HG03432 (cell line): ENCODE measurements at regions not wholly inside any gene's neighbourhood (a gene's known extent, or its start where the extent isn't known, plus 50 kb on each side); places are given as distances from the start of the nearest gene placed in this dataset.

Experiments
- ATAC-seq: cut with Tn5 transposase; IDR thresholded peaks from one replicate; pipeline ENCODE4 v1.9.1; 2021; ENCODE audit warnings: mild to moderate bottlenecking, moderate library complexity; ENCODE audit not compliant: unreplicated experiment

DNA sequence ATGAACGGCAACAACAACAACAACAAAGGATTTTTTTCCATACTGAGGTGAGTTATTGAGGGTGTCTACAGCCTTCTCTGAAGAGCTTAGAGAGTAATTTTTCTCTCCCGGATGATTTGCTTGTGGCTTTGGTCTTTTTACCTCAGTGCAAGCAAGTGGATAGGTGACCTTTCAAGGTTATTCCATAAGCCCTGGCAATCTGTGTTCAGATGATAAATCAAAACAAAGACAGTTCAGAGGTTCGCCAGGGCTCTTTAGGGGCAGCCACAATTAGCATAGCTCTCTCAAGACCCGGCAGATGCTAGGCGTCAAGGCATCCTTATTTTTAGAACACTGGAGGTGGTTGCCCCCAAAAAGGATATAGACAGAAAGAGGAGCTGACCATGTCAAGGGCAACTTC is 417.9 kb upstream of the C9orf72 start:
- ATAC-seq, result no peak

DNA sequence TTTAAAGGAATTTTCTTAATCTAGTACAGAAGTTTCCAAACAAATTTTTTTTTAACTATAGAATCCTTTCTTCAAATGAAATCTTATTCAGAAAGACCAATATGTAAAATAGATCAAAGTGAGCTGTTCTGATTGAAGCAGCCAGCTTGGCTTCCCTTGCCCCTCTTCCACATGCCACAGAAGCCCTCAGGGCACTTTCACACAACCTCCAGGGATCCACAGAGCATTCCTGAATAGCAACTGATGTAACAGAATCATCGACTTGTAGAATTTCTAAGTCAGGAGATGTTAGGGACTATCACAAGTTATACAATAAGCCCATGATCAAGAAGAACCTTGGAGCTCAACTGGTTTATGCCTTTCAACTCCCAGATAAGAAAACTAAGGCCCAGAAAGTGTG is 427.8 kb upstream of the C9orf72 start:
- no peak for ATAC-seq

DNA sequence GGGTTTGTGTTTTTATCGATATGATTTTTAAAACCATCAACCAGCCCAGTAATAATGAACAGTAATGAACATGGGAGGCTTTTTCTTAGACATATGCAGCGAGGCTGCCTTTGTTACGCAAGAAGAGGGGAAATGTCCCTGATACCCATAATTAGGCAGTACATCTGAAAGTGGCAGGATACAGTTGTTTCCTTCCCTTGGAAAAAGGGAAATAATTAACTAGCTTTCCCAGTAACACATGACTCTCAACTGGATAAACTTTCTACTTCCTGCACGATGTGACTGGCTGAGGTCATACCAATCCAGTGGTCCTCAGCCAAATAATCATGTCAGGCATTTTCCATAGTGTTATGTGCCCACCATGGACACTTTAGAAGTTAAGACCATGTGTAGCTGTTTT is 431.6 kb upstream of the C9orf72 start:
- ATAC-seq, result no peak

DNA sequence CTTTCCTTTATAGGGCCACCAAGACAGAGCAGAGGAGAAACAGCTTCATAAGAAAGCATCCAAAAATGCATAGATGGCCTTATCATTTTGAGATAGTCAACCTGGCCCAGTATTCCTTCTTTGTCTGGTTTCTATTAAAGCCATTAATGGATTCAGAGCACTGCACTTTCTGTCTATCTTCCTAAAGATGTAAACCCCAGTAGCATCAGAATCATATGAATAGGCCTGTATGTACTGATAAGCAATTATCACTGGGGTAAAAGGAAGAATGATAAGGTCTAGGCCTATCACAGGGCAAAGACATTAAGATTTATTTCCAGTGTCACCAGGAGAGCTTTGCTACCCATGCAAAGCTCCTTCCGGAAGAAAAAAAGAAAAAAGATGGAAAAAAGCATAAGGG is 432.5 kb upstream of the C9orf72 start:
- ATAC-seq, result no peak

DNA sequence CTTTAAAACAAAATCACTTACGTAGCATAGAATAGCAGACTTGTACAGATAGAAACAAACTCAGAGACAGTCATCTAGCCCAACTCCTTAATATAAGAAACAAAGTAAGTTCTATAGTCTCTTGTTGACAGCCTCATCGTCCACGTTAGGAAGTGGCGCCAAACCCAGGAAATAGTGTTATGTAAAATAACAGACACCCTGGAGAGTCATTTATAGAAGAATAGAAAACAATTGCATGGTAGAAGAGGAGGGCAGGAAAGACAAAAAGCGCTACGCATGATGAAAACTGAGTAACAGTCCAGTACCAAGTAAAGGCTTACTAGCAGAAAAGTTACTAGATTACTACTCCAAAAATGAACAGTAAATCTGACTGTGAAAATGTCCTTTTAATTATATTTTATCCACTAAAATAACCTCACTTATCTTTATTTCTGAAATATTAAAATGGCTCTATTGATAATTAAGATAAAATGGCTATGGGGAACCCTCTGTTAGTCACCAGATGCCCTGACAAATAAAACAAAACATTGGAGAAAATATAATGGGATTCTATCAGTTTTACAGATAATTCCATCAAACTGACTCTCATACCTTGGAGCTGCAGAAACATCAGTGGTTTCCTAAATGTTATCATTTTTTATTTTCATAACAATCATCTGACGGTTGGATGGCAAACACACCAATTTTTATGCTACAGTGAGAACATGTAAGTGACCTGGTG is 434.0 kb upstream of the C9orf72 start:
- no peak for ATAC-seq

DNA sequence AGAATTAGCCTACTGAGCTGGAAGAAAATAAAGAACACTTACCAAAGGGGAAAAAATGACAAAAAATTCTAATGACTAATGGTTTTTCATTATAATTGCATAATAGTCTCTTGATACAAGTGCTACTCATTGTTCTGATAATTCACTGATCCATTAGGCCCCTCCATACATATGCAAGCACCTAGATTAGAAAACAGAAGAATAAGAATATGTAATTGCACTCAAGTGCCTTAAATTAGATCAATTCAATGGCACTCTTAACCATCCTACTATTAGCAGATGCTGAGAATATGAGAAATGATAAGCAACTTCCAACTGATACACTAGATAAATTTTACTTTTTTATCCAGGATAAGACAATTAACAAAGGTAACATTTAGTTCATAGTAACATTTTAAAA is 440.9 kb upstream of the C9orf72 start:
- ATAC-seq, result no peak

DNA sequence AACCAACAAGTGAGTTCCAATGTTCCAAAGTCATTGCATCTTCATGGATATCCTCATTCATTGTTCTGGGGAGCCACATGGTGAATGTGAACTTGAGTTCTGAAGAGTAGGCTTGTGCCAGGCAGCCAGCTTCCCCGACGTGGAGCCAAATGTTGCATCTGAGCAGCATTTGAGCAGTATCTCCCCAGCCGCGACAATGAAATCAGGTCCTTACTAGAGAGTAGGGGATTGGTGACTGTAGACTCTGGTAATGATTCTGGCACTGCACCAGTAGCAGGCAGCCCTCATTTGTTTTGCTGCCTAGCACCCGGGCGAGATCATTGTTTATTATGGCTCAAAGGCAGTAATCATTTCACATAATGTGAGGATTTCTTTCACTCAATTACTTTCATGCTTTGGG is 451.4 kb upstream of the C9orf72 start:
- no peak for ATAC-seq

DNA sequence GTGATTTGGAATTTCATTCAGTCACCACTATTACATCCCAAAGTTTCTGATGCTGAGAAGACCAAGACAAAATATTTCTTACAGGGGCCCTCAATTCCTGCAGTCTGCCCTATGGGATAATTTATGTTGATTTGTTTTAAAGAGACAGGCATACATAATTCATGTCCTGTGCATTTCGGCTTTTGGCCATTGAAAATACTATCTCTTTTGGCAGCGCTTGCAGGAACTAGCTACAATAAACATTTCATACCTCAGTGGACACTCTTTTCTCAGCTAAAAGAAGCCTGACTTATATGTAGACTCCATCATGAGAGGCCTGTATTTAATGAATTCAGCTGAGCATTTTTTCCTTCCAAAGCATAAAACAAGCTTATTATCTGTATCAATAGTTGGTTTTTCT is 451.9 kb upstream of the C9orf72 start:
- ATAC-seq, result no peak

DNA sequence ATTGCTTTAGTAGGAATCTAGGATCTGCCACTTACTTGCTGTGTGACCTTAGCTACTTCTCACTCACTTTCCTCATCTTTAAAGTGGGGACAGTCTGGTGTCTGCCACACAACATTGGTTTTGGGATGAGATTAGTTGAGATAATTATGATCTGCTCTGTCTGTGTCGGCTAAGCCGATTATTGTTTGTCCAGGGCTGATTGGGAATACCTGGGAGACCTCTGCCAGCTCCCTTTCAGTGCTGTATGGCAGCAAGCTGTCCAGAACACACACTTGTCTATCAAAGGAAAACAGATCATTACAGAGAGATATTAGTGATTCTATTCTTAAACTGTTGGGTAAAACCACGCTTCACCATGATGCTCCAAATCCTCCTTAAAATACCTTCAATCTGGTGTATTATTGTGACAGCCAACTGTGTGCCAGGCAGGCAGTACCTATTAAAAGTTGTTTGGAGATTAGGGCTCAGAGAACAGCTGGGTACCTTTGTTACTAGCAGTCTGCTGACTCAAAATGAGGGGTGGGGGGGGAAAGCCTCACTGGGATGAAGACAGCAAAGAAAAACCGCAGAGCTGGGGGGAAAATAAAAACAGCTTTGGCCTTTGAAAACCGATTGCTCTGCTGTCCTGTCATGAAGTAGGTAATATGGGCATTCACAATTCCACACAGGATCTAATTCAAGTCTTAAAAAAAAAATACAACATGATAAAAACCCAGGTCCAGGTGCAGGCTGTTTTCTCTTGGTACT is 458.4 kb upstream of the C9orf72 start:
- no peak for ATAC-seq

DNA sequence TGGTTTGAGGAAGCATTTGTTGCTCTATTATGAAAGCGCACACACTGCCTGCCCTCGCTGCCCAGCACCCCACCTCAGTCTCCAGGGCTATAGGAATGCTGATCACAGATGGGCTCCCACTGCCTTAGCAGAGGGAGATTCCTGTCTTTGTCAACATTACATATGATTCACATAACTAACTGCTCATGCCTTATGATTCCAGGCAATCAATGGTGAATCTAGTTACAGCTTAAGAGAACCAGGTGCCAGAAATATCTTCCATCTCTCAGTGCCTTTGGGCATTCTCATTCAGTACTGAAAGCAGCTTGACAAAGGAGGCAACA is 458.9 kb upstream of the C9orf72 start:
- no peak for ATAC-seq

DNA sequence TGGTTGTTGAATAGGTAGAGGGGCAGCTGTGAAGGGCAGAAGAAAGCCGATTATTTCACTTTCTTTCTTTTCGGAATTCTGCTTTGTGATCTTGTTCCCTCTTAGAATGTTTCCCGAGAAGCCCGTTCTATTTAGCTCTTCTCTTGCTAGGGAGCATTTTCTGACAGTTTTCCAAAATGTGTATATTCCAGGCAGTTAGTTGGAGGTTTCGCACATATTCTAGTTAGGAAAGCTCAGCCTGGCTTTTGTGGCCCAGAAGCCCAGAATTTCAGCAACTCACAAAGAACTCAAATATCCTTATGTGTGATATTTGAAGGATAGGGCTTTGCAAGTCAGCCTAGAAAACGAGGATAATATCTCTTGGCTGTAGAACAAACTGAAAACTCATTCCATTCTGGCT is 461.0 kb upstream of the C9orf72 start:
- no peak for ATAC-seq

DNA sequence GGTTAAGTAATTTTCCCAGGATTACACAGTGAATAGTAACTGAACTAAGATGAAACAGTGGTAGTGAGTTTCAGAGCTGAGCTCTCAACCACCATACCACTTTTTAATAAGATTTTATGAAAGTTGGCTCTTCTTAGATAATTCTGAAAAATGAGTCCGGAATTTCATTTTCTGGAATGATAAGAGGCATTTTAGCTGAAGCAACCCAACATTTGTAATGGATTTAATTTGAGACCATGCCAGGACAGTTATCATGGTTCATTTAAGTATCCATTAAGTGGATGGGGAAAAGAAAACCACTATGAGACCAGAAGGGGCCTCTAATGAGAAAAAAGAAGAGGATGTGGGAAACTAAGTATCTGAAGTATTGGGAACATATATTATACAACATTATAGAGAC is 464.7 kb upstream of the C9orf72 start:
- ATAC-seq, result no peak

DNA sequence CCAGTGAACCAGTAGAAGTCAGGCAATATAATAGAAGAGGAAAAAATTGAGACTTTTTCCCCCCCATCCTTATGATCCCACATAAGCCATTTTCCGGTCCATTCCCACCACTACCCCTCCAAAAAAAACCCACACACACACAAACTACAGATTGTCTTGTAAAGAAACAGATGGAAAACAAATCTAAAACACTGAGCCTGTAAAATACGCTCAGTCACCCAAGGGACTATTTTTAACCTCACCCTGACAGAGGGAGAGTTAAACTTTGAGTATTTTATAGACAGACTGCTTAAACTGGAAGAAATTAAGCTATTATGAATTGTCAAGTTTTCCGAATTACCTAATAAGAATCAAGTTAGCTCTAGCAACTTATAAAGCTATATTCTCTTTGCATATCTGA is 471.8 kb upstream of the C9orf72 start:
- no peak for ATAC-seq

DNA sequence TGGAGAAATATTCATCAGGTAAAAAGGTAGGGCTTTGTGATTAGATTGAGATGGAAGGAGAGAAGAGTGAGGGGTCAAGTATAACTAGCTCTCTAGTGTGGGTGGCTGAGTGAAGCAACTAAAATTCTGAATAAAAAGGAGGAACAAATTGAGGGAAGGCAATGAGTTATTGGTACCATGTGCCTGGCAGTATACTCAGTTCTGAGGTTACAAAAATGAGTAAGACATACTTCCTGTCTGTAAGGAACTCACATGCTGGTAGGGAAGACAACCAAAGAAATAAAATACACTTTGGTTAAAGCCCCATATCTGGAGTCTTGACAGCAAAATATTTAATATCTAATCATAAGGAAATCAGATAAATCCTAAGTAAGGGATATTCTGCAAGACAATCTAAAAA is 476.8 kb upstream of the C9orf72 start:
- no peak for ATAC-seq

DNA sequence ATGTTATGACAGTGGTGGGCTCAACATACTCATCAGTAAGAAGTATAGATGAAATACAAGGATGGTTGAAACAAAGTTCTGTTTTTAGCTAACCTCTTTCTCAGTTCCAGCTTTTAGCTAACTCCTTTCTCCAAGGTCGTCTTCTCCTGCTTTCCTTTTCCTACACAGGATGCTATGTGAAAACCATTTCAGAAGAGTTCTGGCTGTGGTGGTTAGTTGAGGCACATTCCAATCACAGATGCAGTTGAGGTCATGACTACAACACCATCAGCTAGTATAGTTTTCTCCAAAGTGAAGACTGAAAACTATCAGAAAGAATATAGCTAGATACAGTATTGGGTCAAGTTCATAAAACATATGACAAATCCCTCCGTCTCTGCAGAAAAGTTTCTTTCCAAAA is 477.7 kb upstream of the C9orf72 start:
- ATAC-seq, result no peak

DNA sequence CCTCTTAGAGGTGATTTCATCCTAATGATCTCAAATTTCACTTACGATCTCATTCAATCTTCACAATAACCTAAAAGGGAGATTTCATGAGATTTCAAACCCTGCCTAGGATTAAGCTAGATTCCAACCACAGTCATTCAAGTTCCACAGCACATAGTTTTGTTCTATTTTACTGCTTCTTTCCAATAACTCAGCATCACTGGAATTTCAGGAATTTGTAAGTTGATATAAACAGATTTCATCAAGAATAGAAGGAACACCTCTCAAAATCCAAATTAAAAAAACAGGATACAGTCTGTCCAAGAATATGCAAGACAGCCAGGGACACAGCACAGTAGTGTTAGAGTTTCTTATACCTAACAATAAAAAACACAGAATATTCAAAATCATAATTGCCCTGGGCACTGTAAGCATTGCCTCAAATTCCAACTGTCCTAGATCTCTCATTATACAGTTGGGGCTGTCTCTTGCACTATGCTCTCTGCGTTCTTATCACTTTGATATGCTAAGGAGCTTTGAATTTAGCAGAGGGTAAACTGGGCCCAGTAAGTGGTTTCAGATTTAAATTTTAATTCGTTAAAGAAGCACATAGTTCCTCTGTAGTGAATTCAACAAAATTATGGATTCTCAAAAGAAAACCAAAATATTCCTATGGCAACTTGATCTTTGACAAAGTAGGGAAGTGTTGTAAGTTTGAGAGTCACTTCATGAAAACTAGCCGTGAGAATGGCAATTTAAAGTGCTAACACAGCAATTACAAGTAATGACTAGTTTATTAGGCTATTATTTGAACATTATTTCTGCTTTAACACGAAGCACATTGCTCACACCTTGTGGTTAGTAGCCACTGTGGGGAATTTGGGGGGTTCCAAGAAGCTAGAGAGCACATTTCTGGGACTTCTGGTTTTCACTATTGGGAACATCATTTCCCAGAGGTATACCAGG is 478.6 kb upstream of the C9orf72 start:
- no peak for ATAC-seq

DNA sequence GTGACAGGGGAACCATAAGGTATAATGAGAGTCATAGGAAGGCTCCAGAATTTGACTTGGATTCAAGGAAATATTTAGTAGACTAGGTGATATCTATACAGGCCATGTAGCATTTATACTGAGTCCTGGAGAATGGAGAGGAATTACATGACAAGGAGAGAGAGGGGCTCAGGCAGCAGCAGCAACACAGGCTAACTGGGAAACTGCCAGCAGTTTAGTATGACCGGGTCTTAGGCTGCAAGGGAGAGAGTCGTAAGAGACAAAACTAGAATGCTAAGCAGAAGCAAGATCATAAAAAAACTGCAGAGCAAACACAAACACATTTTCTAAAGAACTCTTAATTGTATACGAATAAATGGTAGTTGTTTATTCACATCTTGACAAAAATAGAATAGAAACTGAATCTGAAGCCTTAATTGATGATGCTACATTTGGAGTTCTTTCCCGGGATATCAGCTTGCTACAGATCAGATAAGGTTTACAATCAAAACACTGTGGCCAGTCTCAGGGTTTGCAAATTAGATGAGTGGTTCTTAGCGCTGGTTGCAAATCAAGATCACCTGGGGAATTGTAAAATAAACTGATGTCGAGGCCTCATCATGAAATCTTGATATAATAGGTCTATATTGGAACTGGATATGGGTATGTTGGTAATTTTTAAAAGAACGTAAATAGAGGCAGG is 480.0 kb upstream of the C9orf72 start:
- ATAC-seq, result no peak

DNA sequence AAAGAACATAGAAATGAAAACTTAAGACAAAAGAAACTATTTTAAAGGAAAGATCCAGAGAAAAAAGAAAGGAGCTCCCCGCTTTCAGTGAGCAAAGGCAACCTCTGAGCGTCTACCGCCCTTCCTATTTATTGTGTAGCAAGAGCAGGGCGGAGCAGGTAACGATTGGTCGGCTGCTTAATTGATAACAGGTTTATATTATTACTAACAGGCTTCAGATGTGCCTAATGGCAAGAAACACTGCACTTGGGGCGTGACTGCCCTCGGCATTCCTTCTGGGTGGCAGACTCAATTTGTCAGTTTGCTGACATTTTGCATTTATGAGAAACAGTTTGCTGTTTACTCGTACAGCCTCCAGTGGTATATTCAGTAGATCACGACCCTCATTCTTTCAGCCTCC is 482.7 kb upstream of the C9orf72 start:
- no peak for ATAC-seq

DNA sequence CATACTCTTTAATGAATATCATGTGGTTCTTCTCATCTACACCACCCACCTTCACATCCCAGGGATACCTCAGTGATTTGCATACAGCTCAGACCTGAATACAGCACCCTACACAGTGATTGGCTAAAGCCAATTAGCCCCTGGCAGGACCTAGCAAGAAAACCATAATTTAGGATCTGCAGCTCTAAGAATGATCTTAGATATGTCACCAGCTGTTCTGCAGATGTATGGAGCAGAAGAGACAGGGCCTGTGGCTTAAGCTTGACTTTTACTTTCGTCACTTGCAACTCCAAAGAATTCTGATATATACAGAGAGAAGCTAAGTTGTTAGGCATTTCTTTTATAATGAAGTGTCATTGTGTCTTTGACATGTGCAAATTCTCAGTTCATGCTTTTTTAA is 483.2 kb upstream of the C9orf72 start:
- ATAC-seq, result no peak

DNA sequence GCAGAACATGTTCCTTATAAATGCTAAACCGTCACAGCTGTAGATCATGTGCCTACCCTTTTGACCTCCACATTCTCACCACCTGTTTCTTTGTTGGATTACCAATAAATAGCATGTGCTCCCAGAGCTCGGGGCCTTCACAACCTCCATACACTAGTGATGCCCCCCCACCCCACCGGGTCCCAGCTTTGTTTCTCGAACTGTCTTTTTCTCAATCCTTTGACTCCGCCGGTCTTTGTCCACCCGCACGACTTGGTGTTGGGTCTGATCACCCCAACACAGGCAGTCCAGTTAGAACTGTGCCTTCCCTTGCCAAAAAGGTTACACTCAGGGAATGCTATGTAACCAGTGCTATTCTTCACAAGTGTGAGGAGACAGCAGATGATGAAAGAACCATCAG is 485.9 kb upstream of the C9orf72 start:
- no peak for ATAC-seq

DNA sequence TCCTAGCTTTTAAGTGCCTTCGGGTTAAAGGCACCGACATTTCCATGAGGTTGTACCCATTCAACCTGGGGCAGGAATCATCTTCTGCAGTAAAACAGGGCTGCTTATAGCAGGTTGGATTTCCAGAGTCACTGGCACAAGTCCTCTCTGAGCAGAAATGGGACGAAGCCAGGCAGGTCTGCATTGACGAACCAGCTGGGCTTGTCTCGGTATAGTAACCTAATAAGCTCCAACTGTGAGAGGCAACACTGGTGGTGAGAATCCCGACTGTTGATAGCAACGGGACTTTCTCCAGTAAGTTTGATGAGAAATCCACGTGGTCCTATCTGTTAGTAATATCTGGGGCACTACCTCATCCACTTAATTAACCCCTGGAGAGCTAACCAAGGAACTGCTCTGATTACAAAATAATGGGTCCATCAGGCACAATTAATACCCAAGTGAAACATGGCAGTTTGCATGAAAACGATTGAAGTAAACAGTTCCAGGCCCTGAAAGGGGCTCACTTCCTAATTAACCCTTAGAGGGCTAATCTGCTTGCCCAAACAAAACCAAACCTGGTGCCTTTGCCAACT is 491.0 kb upstream of the C9orf72 start:
- no peak for ATAC-seq
